ENCODE measurements at regions not wholly inside any gene's neighbourhood (a gene's known extent, or its start where the extent isn't known, plus 50 kb on each side); places are given as distances from the start of the nearest gene placed in this dataset.

DNA sequence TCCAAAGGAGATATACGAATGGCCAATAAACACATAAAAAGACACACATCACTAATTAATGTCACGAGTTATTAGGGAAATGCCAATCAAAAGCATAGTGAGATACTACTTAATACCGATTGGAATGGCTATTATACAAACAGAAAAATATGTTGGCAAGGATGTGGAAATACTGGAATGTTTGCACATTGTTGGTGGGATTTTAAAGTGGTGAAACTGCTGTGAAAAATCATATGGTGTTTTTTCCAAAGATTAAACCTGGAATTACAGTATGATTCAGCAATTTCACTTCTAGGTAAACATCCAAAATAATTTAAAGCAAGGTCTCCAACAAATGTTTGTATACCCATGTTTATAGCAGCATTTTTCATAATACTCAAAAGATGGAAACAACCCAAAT is 765.5 kb downstream of the VGLL3 start:
- H3K27me3 ChIP-seq (ENCODE audit: low read length): no peaks in the 10 kb centered on the region
- no peak overlapping the region for H3K4me3 ChIP-seq (ENCODE audit: low read length)
- H3K4me1 ChIP-seq (ENCODE audit: low read length): no peaks in the 10 kb centered on the region

DNA sequence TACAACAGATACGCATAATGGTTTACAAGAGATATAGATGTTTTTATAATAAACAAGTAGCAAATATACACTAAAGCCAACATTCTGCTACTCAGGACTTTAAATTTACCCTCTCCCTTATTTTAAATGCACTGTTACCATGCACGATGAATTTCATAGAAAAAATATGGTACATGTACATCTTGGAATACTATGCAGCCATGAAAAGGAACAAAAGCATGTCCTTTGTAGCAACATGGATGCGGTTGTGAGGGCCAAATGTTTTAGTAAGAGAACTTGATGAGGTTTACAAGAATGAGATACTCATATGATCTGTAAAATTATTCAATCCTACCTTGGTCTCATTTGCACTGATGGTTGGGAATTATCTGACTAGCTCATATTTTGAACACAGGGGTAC is 769.3 kb downstream of the VGLL3 start:
- Histone ChIP-seq H3K79me2 (ENCODE audit: low read length) (no peaks in the 10 kb centered on the region), H3K4me1 (ENCODE audit: low read length) (no peaks in the 10 kb centered on the region), H3K36me3 (ENCODE audit: insufficient read depth, low read length) (no peaks in the 10 kb centered on the region), H3K4me3 (ENCODE audit: low read length) (no peak overlapping the region), H3K9me3 (ENCODE audit: low read length) (peaks cover 21% of the 10 kb centered on the region), H3K27ac (ENCODE audit: low read length) (no peak overlapping the region), H3K4me2 (ENCODE audit: low read depth, low read length, poor library complexity, severe bottlenecking) (no peak overlapping the region), H4K20me1 (ENCODE audit: insufficient read depth, low read depth, low read length) (no peaks in the 10 kb centered on the region), H3K9ac (ENCODE audit: low read length) (no peak overlapping the region), H2AFZ (ENCODE audit: low read length) (no peak overlapping the region), H3K9me2 (replicated peaks; ENCODE audit: insufficient read depth, low read length) (no peaks in the 10 kb centered on the region), H3K27me3 (ENCODE audit: low read length) (no peaks in the 10 kb centered on the region)
- DNase-seq: no peak

More for the DNA sequence above, 765.5 kb downstream of the VGLL3 start:
- Histone ChIP-seq H2AFZ (ENCODE audit: low read length) (no peak overlapping the region), H3K79me2 (ENCODE audit: low read length) (no peaks in the 10 kb centered on the region), H3K27ac (ENCODE audit: low read length) (no peak overlapping the region), H3K36me3 (ENCODE audit: insufficient read depth, low read length) (no peaks in the 10 kb centered on the region), H3K9ac (ENCODE audit: low read length) (no peak overlapping the region), H3K9me2 (replicated peaks; ENCODE audit: insufficient read depth, low read length) (no peaks in the 10 kb centered on the region), H4K20me1 (ENCODE audit: insufficient read depth, low read depth, low read length) (no peaks in the 10 kb centered on the region), H3K4me2 (ENCODE audit: low read depth, low read length, poor library complexity, severe bottlenecking) (no peak overlapping the region), H3K9me3 (ENCODE audit: low read length) (peaks cover 15% of the 10 kb centered on the region)
- DNase-seq: no peak

DNA sequence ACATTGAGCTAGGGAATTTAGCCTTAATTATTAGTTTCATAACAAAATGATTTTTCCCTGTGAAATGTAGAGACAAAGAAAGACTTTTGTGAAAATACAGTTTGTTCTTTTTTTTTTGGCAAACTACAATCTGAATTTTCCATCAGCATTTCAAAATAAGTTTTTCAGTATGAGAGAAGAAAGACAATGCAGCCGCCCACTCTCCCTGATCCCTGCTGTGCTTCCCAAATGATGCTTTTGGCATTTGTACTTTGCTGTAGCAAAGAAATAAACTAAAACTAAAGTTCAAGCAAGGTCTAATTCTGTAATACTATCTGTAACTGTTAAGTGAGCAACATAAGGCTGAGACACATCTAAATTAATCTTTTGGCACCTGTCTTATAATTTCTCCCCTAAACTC is 782.2 kb downstream of the VGLL3 start:
- no peaks in the 10 kb centered on the region for H3K36me3 ChIP-seq (ENCODE audit: insufficient read depth, low read length)
- DNase-seq: no peak
- no peaks in the 10 kb centered on the region for H3K79me2 ChIP-seq (ENCODE audit: low read length)
- peaks cover 29% of the 10 kb centered on the region for H3K9me3 ChIP-seq (ENCODE audit: low read length)
- no peaks in the 10 kb centered on the region for H3K27me3 ChIP-seq (ENCODE audit: low read length)
- no peaks in the 10 kb centered on the region for H3K4me1 ChIP-seq (ENCODE audit: low read length)
- no peak overlapping the region for H3K4me2 ChIP-seq (ENCODE audit: low read depth, low read length, poor library complexity, severe bottlenecking)
- no peaks in the 10 kb centered on the region for H4K20me1 ChIP-seq (ENCODE audit: insufficient read depth, low read depth, low read length)
- no peaks in the 10 kb centered on the region for H3K9me2 ChIP-seq (replicated peaks; ENCODE audit: insufficient read depth, low read length)
- H3K27ac ChIP-seq (ENCODE audit: low read length): no peak overlapping the region
- H2AFZ ChIP-seq (ENCODE audit: low read length): no peak overlapping the region
- no peak overlapping the region for H3K4me3 ChIP-seq (ENCODE audit: low read length)
- no peak overlapping the region for H3K9ac ChIP-seq (ENCODE audit: low read length)

DNA sequence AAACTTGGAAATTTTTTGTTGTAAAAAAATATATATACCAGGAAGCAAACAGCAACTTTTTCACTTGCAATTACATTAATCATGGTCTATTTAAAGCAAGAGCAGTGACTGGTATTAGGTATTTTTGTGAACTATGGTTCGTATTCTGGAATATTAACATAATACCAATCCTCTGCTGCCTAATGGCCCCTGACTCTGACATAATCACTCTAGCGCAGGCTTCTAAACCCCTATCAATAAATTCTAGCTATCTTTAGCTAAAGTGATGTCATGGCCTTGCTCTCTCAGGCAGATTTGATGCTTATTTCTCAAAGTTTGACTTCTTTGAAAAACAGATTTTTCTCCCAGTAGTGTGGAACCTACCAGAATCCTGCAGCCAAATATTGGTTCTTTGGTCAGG is 808.3 kb downstream of the VGLL3 start:
- peaks cover 40% of the 10 kb centered on the region for H3K9me3 ChIP-seq (ENCODE audit: low read length)
- H3K27me3 ChIP-seq (ENCODE audit: low read length): no peaks in the 10 kb centered on the region
- H3K36me3 ChIP-seq (ENCODE audit: insufficient read depth, low read length): no peaks in the 10 kb centered on the region
- H3K4me3 ChIP-seq (ENCODE audit: low read length): no peak overlapping the region
- no peaks in the 10 kb centered on the region for H3K79me2 ChIP-seq (ENCODE audit: low read length)
- H3K4me2 ChIP-seq (ENCODE audit: low read depth, low read length, poor library complexity, severe bottlenecking): no peak overlapping the region
- H3K9me2 ChIP-seq (replicated peaks; ENCODE audit: insufficient read depth, low read length): no peaks in the 10 kb centered on the region
- no peak overlapping the region for H2AFZ ChIP-seq (ENCODE audit: low read length)
- no peak overlapping the region for H3K27ac ChIP-seq (ENCODE audit: low read length)
- H3K9ac ChIP-seq (ENCODE audit: low read length): no peak overlapping the region
- H4K20me1 ChIP-seq (ENCODE audit: insufficient read depth, low read depth, low read length): no peaks in the 10 kb centered on the region
- DNase-seq: no peak
- no peaks in the 10 kb centered on the region for H3K4me1 ChIP-seq (ENCODE audit: low read length)

DNA sequence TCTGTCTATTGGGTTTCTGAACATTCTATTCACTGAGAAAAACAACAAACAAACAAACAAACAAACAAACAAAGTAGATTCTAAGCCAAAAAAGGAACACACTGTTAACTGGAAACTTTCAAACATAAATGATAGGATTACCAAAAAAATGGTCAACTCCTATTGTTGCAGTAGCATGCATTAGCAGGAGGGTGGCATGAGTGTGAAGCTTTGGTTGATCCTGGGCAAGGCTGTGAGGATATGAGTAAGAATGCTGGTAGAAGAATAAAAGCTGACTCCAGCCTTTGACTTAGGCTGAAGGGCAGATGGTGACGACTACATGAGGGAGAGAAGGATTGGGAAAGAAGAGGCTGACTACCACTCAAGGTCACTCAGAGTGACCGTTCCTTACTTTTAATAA is 810.3 kb downstream of the VGLL3 start:
- Histone ChIP-seq H4K20me1 (ENCODE audit: insufficient read depth, low read depth, low read length) (no peaks in the 10 kb centered on the region), H3K27ac (ENCODE audit: low read length) (no peak overlapping the region), H3K9me2 (replicated peaks; ENCODE audit: insufficient read depth, low read length) (no peaks in the 10 kb centered on the region), H3K79me2 (ENCODE audit: low read length) (no peaks in the 10 kb centered on the region), H2AFZ (ENCODE audit: low read length) (no peak overlapping the region), H3K4me2 (ENCODE audit: low read depth, low read length, poor library complexity, severe bottlenecking) (no peak overlapping the region), H3K27me3 (ENCODE audit: low read length) (no peaks in the 10 kb centered on the region), H3K9ac (ENCODE audit: low read length) (no peak overlapping the region), H3K4me1 (ENCODE audit: low read length) (no peaks in the 10 kb centered on the region), H3K4me3 (ENCODE audit: low read length) (no peak overlapping the region), H3K36me3 (ENCODE audit: insufficient read depth, low read length) (no peaks in the 10 kb centered on the region), H3K9me3 (ENCODE audit: low read length) (peaks cover 39% of the 10 kb centered on the region)
- no peak for DNase-seq

DNA sequence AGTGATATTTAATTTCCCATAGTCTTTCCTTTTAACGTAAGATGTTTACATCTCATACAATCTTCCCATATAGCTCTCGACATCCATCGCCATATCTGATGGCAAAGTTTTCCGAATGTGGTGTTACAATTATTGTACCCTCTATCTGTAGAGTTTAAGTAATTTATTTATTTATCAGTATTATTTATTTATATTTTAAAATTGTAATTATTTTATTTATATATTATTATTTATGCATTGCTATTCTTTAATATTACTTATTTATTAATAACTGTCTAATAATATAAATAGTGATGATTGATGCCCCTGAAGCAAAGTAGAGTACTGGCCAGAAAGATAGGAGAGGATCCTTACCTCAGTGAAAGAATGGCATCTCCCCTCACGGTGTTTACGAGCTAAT is 812.9 kb downstream of the VGLL3 start:
- Histone ChIP-seq H3K27ac (ENCODE audit: low read length) (no peak overlapping the region), H3K9ac (ENCODE audit: low read length) (no peak overlapping the region), H3K9me2 (replicated peaks; ENCODE audit: insufficient read depth, low read length) (no peaks in the 10 kb centered on the region)

DNA sequence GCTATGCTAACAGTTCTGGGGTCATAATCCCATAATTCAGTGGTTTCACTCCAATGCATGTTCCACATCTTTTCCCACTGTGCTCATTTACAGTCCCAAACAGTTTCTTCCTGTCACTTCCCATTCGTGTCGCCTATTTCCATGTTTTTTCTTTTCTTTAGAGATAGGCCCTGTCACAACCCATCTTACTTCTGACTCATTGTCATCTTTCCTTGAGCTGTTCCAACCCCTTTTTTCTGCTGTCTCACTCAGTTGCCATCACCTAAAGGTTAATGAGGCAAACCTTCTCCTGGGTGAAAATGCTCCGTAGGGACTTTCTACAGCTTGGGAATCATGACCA is 814.5 kb downstream of the VGLL3 start:
- Histone ChIP-seq H3K4me1 (ENCODE audit: low read length) (no peaks in the 10 kb centered on the region), H3K27me3 (ENCODE audit: low read length) (no peaks in the 10 kb centered on the region), H4K20me1 (ENCODE audit: insufficient read depth, low read depth, low read length) (no peaks in the 10 kb centered on the region), H3K9me3 (ENCODE audit: low read length) (peaks cover 28% of the 10 kb centered on the region), H3K9me2 (replicated peaks; ENCODE audit: insufficient read depth, low read length) (no peaks in the 10 kb centered on the region), H3K9ac (ENCODE audit: low read length) (no peak overlapping the region), H3K4me3 (ENCODE audit: low read length) (no peak overlapping the region), H3K4me2 (ENCODE audit: low read depth, low read length, poor library complexity, severe bottlenecking) (no peak overlapping the region), H3K79me2 (ENCODE audit: low read length) (no peaks in the 10 kb centered on the region), H2AFZ (ENCODE audit: low read length) (no peak overlapping the region), H3K36me3 (ENCODE audit: insufficient read depth, low read length) (no peaks in the 10 kb centered on the region), H3K27ac (ENCODE audit: low read length) (no peak overlapping the region)
- no peak for DNase-seq

More for the DNA sequence above, 812.9 kb downstream of the VGLL3 start:
- Histone ChIP-seq H3K4me3 (ENCODE audit: low read length) (no peak overlapping the region), H3K9me3 (ENCODE audit: low read length) (peaks cover 32% of the 10 kb centered on the region), H3K4me1 (ENCODE audit: low read length) (no peaks in the 10 kb centered on the region), H3K36me3 (ENCODE audit: insufficient read depth, low read length) (no peaks in the 10 kb centered on the region), H3K79me2 (ENCODE audit: low read length) (no peaks in the 10 kb centered on the region), H2AFZ (ENCODE audit: low read length) (no peak overlapping the region), H3K27me3 (ENCODE audit: low read length) (no peaks in the 10 kb centered on the region), H4K20me1 (ENCODE audit: insufficient read depth, low read depth, low read length) (no peaks in the 10 kb centered on the region), H3K4me2 (ENCODE audit: low read depth, low read length, poor library complexity, severe bottlenecking) (no peak overlapping the region)
- DNase-seq: no peak

DNA sequence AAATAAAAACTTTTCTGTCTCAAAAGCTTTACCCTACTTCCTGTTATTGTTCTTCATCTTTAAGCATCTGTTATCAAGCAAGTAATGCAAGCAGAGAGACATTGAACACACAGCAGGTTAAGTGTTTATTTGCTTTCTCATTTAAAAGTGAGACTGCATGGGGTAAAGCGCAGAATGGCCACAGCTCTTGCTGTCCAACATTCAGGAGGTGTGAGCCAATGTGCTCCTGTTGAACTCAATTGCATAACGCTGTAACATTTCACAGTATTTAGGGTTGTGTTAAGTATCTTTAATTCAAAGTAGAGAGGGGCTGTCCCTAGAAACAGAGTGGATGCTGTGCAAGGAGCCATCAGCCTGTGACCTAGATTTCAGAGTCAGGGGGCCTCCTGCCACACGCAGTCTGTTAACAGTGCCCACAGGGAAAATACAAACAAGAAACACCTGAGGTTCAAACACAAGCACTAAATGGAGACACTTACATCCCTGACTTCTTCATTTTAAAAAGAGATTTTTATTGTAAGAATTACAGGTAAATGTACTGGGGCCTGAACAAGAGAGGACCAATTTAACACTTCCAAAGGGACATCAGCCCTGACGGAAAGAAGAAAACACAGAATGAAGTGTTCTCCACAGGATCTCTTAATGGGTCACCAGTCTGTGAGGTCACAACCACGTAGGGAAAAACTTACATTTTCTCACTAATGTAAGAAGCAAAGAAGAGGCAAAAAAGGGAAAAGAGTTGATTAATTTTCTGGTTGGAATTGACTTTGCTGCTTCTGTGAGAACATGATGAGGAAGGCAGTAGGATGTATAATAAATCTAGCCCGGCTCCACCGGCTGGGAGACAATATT is 815.1 kb downstream of the VGLL3 start:
- no peaks in the 10 kb centered on the region for H3K36me3 ChIP-seq (ENCODE audit: insufficient read depth, low read length)

More for the DNA sequence above, 815.1 kb downstream of the VGLL3 start:
- H3K4me1 ChIP-seq (ENCODE audit: low read length): no peaks in the 10 kb centered on the region
- no peak overlapping the region for H3K27ac ChIP-seq (ENCODE audit: low read length)
- no peaks in the 10 kb centered on the region for H3K27me3 ChIP-seq (ENCODE audit: low read length)
- H4K20me1 ChIP-seq (ENCODE audit: insufficient read depth, low read depth, low read length): no peaks in the 10 kb centered on the region
- H3K9ac ChIP-seq (ENCODE audit: low read length): no peak overlapping the region
- H3K9me3 ChIP-seq (ENCODE audit: low read length): peaks cover 24% of the 10 kb centered on the region
- no peak overlapping the region for H3K4me2 ChIP-seq (ENCODE audit: low read depth, low read length, poor library complexity, severe bottlenecking)
- no peaks in the 10 kb centered on the region for H3K9me2 ChIP-seq (replicated peaks; ENCODE audit: insufficient read depth, low read length)
- DNase-seq: no peak
- H2AFZ ChIP-seq (ENCODE audit: low read length): no peak overlapping the region
- no peaks in the 10 kb centered on the region for H3K79me2 ChIP-seq (ENCODE audit: low read length)
- no peak overlapping the region for H3K4me3 ChIP-seq (ENCODE audit: low read length)
